GM13977 (cell line): ENCODE measurements at regions not wholly inside any gene's neighbourhood (a gene's known extent, or its start where the extent isn't known, plus 50 kb on each side); places are given as distances from the start of the nearest gene placed in this dataset.

Experiments
- DNase-seq: peaks from one replicate; pipeline ENCODE4 v3.0.0; 2012; ENCODE audit warnings: low spot score
- CTCF ChIP-seq: IDR thresholded peaks from 2 replicates; pipeline ENCODE4 v1.5.1; 2012; ENCODE audit warnings: mild to moderate bottlenecking, control low read depth; ENCODE audit not compliant: insufficient read depth; ENCODE audit errors: extremely low read depth, missing control alignments
- in situ Hi-C: fragments of 300-500 bp; cut with MboI; formaldehyde crosslinking; loops from one replicate; pipeline ENCODE4 v1.12.0; 2022; ENCODE audit warnings: low sequenced_read_pairs, low pct_unique_long_range_greater_than_20kb, mixed read lengths, inconsistent platforms; ENCODE audit not compliant: unreplicated experiment

DNA sequence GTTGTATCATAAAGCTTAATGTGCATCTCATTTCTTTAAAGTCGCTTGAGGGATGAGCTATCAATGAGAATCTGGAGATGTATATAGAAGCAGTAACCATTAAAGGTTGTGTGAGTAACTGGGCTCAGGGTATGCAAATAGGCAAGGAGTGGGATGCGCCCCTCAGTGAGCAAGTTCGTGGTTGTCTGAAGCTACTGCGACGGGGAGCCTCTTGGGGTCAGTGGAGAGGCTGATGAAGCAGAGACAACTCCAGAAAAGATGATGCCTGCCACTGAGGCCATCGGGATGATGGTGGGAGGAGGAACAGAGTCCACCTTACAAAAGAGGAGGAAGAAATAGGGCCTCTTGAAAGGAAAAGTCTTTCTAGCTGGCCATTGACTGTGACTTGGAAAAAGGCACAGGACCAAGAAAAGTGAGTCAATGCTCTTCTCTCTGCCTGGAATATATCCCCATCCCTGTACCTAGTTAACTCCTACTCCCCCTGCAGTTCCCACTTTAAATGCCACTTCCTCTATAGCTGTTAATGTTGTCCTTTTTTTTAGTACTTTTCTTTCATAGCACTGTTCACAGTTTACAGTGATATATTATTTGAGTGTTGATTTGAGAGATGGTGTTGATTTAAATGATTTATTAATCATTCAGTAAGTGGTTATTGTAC, 51.4 kb upstream of the LSM6 start:
- DNase-seq = no peak
- in situ Hi-C loops = no loop called here
- TF ChIP-seq CTCF = peak; percentile 25

GRCh38 chr4:146123231-146123630, 52.3 kb upstream of the LSM6 start:
- in situ Hi-C loops = no loop called here

GRCh38 chr4:146122398-146122797, 53.1 kb upstream of the LSM6 start:
- TF ChIP-seq CTCF = no peak

More at GRCh38 chr4:146123231-146123630, 52.3 kb upstream of the LSM6 start:
- DNase-seq = no peak
- TF ChIP-seq CTCF = no peak

DNA sequence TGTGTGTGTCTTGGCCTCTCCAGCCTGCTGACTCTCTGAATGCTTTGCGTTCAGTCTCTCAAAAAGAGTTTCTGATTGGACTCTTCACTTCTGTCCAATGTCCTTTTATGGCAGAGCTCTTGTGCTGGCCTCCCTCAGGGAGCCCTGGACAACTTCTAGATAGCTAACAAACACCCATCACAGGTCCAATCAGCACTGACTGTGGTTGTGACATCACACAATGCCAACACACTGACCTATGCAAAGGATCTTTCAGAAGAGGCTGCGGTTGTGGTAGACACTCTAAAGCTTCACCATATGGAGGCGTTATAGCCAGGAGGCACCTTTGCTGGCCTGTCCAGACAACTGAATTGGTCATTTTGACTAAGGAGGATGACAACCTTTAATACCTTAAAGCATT, 53.8 kb upstream of the LSM6 start:
- no peak for DNase-seq
- no peak for TF ChIP-seq CTCF
- in situ Hi-C loops = no loop called here

More at GRCh38 chr4:146122398-146122797, 53.1 kb upstream of the LSM6 start:
- DNase-seq = no peak
- in situ Hi-C loops = no loop called here

DNA sequence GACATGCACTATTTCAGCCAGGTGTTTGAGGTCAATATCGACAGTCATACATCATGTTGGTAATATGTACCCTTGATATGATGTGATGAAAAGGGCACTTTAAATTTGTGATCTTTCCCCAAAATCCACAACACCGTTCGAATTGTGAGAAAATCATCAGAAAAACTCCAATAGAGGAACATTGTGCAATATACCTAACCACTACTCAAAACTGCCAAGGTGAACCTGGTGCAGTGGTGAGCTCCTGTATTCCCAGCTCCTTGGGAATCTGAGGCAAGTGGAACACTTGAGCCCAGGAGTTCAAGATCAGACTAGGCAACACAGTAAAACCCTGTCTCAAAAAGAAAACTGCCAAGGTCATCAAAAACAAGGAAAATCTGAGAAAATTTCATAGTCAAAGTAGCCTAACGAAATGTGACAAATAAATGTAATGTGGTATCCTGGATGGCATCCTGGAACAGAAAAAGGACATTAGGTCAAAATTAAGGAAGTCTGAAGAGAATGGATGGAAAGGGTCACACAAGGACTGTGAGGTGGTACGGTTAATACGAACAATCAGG, 55.6 kb upstream of the LSM6 start:
- no peak for TF ChIP-seq CTCF
- in situ Hi-C loops = no loop called here
- no peak for DNase-seq

DNA sequence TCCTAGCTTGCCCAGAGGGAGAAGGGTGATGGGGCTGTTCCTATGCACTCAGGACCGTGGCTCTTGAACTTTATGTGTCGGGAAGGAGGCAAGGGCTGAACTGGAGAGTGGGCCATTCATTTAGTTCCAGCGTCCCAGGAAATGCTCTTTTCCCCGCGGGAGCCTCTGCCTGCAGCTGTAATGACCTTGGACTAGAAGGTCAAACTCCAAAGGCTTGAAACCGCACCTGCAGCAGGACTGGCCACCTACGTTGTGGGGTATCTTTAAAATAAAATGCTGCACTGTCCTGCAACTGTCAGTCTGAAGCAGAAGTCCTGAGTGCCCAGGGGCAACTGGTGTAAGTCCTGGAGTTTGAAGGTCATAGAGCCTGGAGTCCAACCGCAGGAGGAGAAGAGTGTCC, 61.5 kb upstream of the LSM6 start:
- no peak for TF ChIP-seq CTCF
- in situ Hi-C loops = no loop called here
- DNase-seq = no peak
